ENCODE measurements at regions not wholly inside any gene's neighbourhood (a gene's known extent, or its start where the extent isn't known, plus 50 kb on each side); places are given as distances from the start of the nearest gene placed in this dataset.

- DNase-seq (ENCODE audit: low spot score) = no peak
Measured at GRCh38 chr21:38741092-38741949, 64.4 kb upstream of the ETS2 start.

DNA sequence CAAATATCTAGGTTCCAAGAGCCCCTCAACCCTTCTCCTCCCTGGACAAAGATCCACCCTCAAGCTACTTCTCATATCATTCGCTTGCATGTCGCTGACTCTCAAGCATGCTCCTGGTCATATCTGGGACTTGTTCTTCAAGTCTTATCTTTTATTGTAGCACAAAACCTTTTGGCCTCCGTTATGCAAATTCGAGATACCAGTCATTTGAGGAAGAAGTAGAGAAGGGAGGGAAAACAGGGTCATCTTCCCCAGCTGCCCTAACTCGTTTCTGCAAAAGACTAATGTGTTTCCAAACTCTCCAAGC, 63.8 kb upstream of the ETS2 start:
- DNase-seq (ENCODE audit: low spot score) = no peak

GRCh38 chr21:38742580-38743260, 63.0 kb upstream of the ETS2 start:
- DNase-seq (ENCODE audit: low spot score) = no peak

- DNase-seq (ENCODE audit: low spot score) = no peak
Measured at GRCh38 chr21:38743772-38744529, 61.8 kb upstream of the ETS2 start.

DNA sequence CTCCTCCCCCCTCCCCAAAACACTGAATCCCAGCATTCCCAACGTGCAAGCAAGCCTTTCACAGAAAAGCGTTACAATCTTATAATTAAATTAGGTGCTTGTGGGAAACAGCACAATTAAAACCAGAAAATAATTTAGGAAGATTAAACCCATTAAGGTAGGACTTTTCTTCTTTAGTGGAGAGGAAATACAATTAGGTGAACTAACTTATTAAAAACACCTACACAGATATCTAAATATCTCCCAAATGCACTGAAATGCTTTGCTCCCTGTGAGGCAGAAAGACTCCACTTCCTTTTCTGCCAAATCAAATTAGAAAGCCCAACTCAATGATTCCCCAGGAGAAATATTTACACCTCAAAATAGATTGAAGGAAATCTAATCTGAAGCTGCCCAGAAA, 60.9 kb upstream of the ETS2 start:
- no peak for DNase-seq (ENCODE audit: low spot score)

DNA sequence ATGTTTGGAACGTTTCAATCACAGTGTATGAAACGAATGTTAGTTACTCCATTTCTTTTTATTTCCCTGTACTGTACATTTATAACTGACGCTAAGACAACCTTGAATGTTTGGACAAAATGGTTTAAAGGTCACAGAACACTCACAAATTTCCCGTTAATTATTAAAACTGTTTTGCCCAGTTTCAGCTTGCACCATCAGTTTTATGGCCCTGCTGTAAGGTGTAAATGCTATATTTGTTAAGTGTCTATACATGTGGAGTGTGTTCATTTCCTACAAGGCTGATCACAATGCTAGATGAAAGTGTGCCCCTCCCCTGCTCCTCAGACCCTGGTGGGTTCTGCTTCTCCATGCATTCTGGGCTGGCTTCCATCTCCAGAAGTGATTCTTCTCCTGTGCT, 57.9 kb upstream of the ETS2 start:
- no peak for DNase-seq (ENCODE audit: low spot score)

- DNase-seq (ENCODE audit: low spot score) = no peak
Measured at GRCh38 chr21:38751379-38752050, 54.2 kb upstream of the ETS2 start.

GRCh38 chr21:38752051-38752505, 53.7 kb upstream of the ETS2 start:
- no peak for DNase-seq (ENCODE audit: low spot score)

DNA sequence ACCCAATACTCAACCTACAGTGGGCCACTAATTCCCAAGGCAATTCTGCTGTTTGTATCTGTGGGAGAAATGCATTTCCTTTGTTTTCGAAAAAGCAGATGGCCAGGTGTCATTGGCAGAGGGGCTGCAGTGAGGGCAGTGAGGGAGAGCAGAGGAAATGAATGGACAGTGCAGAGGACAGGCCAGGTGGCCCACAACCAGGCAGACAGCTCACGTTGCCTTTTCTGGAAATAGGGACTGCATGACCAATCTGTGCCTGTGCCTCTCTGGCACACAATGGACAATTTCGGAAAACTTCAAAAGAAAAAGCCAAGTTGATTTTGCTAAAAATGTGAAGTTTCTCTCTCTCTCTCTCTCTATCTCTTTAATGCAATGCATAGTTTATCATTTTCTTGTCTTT, 52.6 kb upstream of the ETS2 start:
- DNase-seq (ENCODE audit: low spot score) = no peak

DNA sequence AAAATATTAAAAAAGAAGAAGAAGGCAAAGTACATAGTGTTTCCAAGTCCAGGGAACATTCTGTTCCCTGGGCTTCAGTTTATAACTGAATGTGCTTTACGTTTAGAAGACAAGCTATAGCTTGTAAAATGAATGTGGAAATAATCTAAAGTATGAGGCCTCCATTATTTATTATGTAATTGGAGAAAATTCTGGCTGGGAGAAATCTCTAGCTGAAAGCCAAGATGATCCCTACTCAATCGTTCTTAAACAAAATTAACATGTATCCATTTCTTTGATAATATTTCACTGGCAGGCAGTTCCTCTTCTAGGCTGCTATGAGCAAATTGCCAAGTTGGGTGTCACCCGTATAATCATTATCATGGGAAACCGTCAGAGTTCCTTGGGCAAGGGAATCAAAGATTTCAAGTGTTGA, 52.2 kb upstream of the ETS2 start:
- no peak for DNase-seq (ENCODE audit: low spot score)
